Pancreas (tissue), 10 donors: ENCODE measurements at regions not wholly inside any gene's neighbourhood (a gene's known extent, or its start where the extent isn't known, plus 50 kb on each side); places are given as distances from the start of the nearest gene placed in this dataset.

Source experiments
- ATAC-seq, 4 donors: fragments of 200-7000 bp; cut with Tn5 transposase; one replicate each; pipeline versions ENCODE4 v1.8.0 to v1.9.1; 2020; ENCODE audit warnings: mild to moderate bottlenecking in 4 of 4, moderate library complexity in 4 of 4
- DNase-seq, 6 donors: peaks; one replicate each; pipeline ENCODE4 v3.0.0-alpha.2; 2020
- FAIRE-seq: peaks from 2 replicates; lab custom pipeline; 2012; peaks lifted over from hg19 to GRCh38; lab: Jason Lieb, UNC
- H3K27ac ChIP-seq, 4 donors: fragments of 200-600 bp; sonication (generic); 1 replicate in 3 of 4; 2 replicates in 1 of 4; pipeline versions ENCODE4 v1.5.0 to v1.8.0; 2020
- H3K27me3 ChIP-seq, 4 donors: fragments of 200-600 bp; one replicate each; pipeline ENCODE4 v1.8.0; 2021
- H3K36me3 ChIP-seq, 3 donors: fragments of 200-600 bp; sonication (generic) in 1 of 3; one replicate each; pipeline versions ENCODE4 v1.5.0 to v1.8.0; 2020 to 2021
- H3K4me1 ChIP-seq, 3 donors: fragments of 200-600 bp; one replicate each; pipeline ENCODE4 v1.8.0; 2021
- H3K4me3 ChIP-seq, 4 donors: fragments of 200-600 bp; sonication (generic) in 2 of 4; one replicate each; pipeline versions ENCODE4 v1.5.0 to v1.8.0; 2020 to 2021
- H3K9me3 ChIP-seq, 4 donors: fragments of 200-600 bp; one replicate each; pipeline ENCODE4 v1.8.0; 2021
- CTCF ChIP-seq, 4 donors: fragments of 200-600 bp; sonication (generic) in 3 of 4; IDR thresholded peaks; one replicate each; pipeline versions ENCODE4 v1.5.0 to v1.8.0; 2021; ENCODE audit warnings: antibody characterized with exemption in 4 of 4
- WGBS, 2 donors: extraction: QIAGEN DNeasy Blood & Tissue Kit; methylation state at CpG; one replicate each; pipeline ENCODE4 v1.1.7; 2013; 5-methylcytosine and 5-hydroxymethylcytosine counted together
- intact Hi-C, 3 donors: fragments of 100-400 bp; cut with DNase I; formaldehyde crosslinking; loops; one replicate each; pipeline versions ENCODE4 v1.11.1 to v1.14.2; 2022
- donor health status: healthy with polysubstance abuse.
- donor health status: DM: no; HTN: no; CAD: no; lungs with moderate emphysema.
- donor health status: DM: no; HTN: no; CAD: no.
- donor health status: control.
- donor health status: control.
- donor health status: Bipolar disorder and iron deficiency.
- donor health status: DM: yes; HTN: yes; CAD: no.
- donor health status: DM: no; HTN: no; CAD: no.
- donor health status: DM: no; HTN: no; CAD: no.
- donor health status: DM: yes; HTN: yes; CAD: no.

GRCh38 chr15:31151301-31152233 is 50.0 kb upstream of the TRPM1 start:
- H3K9me3 ChIP-seq: no peaks in the 10 kb centered on the region
- no peak for ATAC-seq
- no peaks in the 10 kb centered on the region for H3K27me3 ChIP-seq
- no peak for DNase-seq
- no peaks in the 10 kb centered on the region for H3K4me1 ChIP-seq
- FAIRE-seq: no peak
- no peak overlapping the region for H3K27ac ChIP-seq
- 94 to 96% methylated on average over 5 of the region's 5 CpGs for WGBS, 2 donors
- intact Hi-C loops: no loop called here
- no peak for TF ChIP-seq CTCF (IDR thresholded peaks at IDR 0.05)
- no peaks in the 10 kb centered on the region for H3K36me3 ChIP-seq
- H3K4me3 ChIP-seq: no peak overlapping the region

- H3K36me3 ChIP-seq: no peaks in the 10 kb centered on the region
Measured at GRCh38 chr15:31153531-31153930, 52.0 kb upstream of the TRPM1 start.

GRCh38 chr15:31155151-31155550 is 53.6 kb upstream of the TRPM1 start:
- Histone ChIP-seq H3K9me3 (no peaks in the 10 kb centered on the region), H3K4me1 (peaks cover 0 to 25% (median 22%) of the 10 kb centered on the region in 3 donors), H3K27ac (no peak overlapping the region), H3K4me3 (no peak overlapping the region), H3K27me3 (no peaks in the 10 kb centered on the region), H3K36me3 (no peaks in the 10 kb centered on the region)
- TF ChIP-seq CTCF (IDR thresholded peaks at IDR 0.05): no peak
- FAIRE-seq (no peak), DNase-seq (no peak), ATAC-seq (no peak)
- intact Hi-C loops: no loop called here
- WGBS, 2 donors: 89 to 97% methylated on average over 7 of the region's 7 CpGs

More at GRCh38 chr15:31153531-31153930, 52.0 kb upstream of the TRPM1 start:
- FAIRE-seq: no peak
- 87 to 91% methylated on average over 7 of the region's 7 CpGs for WGBS, 2 donors
- Histone ChIP-seq H3K4me1 (peaks cover 0 to 15% (median 10%) of the 10 kb centered on the region in 3 donors), H3K9me3 (no peaks in the 10 kb centered on the region), H3K4me3 (no peak overlapping the region), H3K27ac (no peak overlapping the region), H3K27me3 (no peaks in the 10 kb centered on the region)
- no peak for DNase-seq
- no peak for TF ChIP-seq CTCF (IDR thresholded peaks at IDR 0.05)
- ATAC-seq: no peak
- intact Hi-C loops: no loop called here

- Histone ChIP-seq H3K36me3 (no peaks in the 10 kb centered on the region), H3K4me3 (no peak overlapping the region), H3K27me3 (no peaks in the 10 kb centered on the region), H3K4me1 (peaks cover 0 to 25% (median 22%) of the 10 kb centered on the region in 3 donors), H3K9me3 (no peaks in the 10 kb centered on the region), H3K27ac (no peak overlapping the region)
- intact Hi-C loops: no loop called here
- 94 to 96% methylated on average over 1 of the region's 1 CpG for WGBS, 2 donors
- no peak for TF ChIP-seq CTCF (IDR thresholded peaks at IDR 0.05)
- FAIRE-seq: no peak
- ATAC-seq: no peak
- no peak for DNase-seq
Measured at GRCh38 chr15:31156226-31156625, 54.7 kb upstream of the TRPM1 start.

GRCh38 chr15:31156808-31157207 is 55.3 kb upstream of the TRPM1 start:
- DNase-seq (no peak), ATAC-seq (no peak), FAIRE-seq (no peak)
- Histone ChIP-seq H3K36me3 (no peaks in the 10 kb centered on the region), H3K9me3 (no peaks in the 10 kb centered on the region), H3K4me1 (peaks cover 0 to 25% (median 22%) of the 10 kb centered on the region in 3 donors), H3K27me3 (no peaks in the 10 kb centered on the region), H3K27ac (no peak overlapping the region), H3K4me3 (no peak overlapping the region)
- TF ChIP-seq CTCF (IDR thresholded peaks at IDR 0.05): no peak
- 92 to 95% methylated on average over 4 of the region's 4 CpGs for WGBS, 2 donors
- intact Hi-C loops: no loop called here
